ENCODE measurements at regions not wholly inside any gene's neighbourhood (a gene's known extent, or its start where the extent isn't known, plus 50 kb on each side); places are given as distances from the start of the nearest gene placed in this dataset.

DNA sequence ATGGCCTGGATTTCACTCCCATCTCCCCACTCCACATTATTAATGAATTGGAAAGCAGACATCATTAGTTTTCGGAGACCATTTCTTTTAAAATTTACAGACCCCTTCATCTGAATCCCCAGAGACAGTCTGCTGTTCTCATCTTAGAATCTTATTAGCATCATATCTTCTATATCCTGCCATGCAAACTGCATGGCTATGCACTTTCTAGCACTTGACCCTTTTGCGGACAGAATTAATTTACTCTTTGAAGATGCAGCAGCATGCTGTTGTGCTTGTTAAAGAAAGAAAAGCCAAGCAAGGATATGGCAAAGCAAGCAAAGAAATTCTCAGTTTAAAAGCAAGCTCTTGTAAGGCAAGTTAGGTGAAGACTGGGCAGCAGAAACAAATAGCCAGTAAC, 201.2 kb upstream of the PMFBP1 start:
- Histone ChIP-seq H3K9ac (ENCODE audit: low read length) (no peak overlapping the region), H3K36me3 (ENCODE audit: control insufficient read depth in 1 of 2, insufficient read depth in 2 of 2, low read length in 2 of 2) (no peaks in the 10 kb centered on the region), H3K27ac (ENCODE audit: low read depth, low read length) (no peak overlapping the region), H3K9me3 (ENCODE audit: control insufficient read depth in 1 of 2, insufficient read depth in 1 of 2, low read depth in 1 of 2, low read length in 2 of 2) (no peaks in the 10 kb centered on the region), H3K9me2 (ENCODE audit: insufficient read depth) (no peaks in the 10 kb centered on the region; the same call in 1 of the 2 replicates), H2AFZ (ENCODE audit: low read depth, low read length, poor library complexity, severe bottlenecking) (no peak overlapping the region), H3K27me3 (ENCODE audit: insufficient read depth, low read length) (no peaks in the 10 kb centered on the region), H4K20me1 (ENCODE audit: insufficient read depth) (no peaks in the 10 kb centered on the region), H3K79me2 (ENCODE audit: insufficient read depth, low read length) (no peaks in the 10 kb centered on the region), H3K4me2 (ENCODE audit: low read length) (no peak overlapping the region), H3K4me1 (ENCODE audit: control insufficient read depth in 1 of 2, insufficient read depth in 2 of 2, low read length in 2 of 2) (peaks cover 5 to 13% of the 10 kb centered on the region in 2 experiments; a peak in 3 of 4 replicates), H3K4me3 (replicated peaks in 1 of 2; ENCODE audit: low read depth in 1 of 2, low read length in 2 of 2) (no peak overlapping the region)
- DNase-seq (ENCODE audit: low read depth, low spot score), result no peak
- ATAC-seq, result no peak
- ChIA-PET CTCF (no interaction called here), RAD21 (ENCODE audit: low non-redundant PET in 1 of 2, low total read pairs in 2 of 2, uncharacterized antibody in 2 of 2, unreplicated experiment in 2 of 2) (no interaction called here), POLR2A (no interaction called here)
- no TSS peak for BruUV-seq (replicated peaks)
- TF ChIP-seq RAD21 (IDR thresholded peaks at IDR 0.05; ENCODE audit: low read depth), result no peak
- TF ChIP-seq CEBPB (IDR thresholded peaks at IDR 0.05; ENCODE audit: low read depth), result no peak
- TF ChIP-seq EGR1 (IDR thresholded peaks at IDR 0.05; ENCODE audit: low read depth), result no peak
- TF ChIP-seq YY1 (IDR thresholded peaks at IDR 0.05; ENCODE audit: extremely low read depth, insufficient replicate concordance, low read depth, low read length), result no peak
- TF ChIP-seq SP1 (IDR thresholded peaks at IDR 0.05; ENCODE audit: low read depth), result no peak
- TF ChIP-seq, protein P1, sequence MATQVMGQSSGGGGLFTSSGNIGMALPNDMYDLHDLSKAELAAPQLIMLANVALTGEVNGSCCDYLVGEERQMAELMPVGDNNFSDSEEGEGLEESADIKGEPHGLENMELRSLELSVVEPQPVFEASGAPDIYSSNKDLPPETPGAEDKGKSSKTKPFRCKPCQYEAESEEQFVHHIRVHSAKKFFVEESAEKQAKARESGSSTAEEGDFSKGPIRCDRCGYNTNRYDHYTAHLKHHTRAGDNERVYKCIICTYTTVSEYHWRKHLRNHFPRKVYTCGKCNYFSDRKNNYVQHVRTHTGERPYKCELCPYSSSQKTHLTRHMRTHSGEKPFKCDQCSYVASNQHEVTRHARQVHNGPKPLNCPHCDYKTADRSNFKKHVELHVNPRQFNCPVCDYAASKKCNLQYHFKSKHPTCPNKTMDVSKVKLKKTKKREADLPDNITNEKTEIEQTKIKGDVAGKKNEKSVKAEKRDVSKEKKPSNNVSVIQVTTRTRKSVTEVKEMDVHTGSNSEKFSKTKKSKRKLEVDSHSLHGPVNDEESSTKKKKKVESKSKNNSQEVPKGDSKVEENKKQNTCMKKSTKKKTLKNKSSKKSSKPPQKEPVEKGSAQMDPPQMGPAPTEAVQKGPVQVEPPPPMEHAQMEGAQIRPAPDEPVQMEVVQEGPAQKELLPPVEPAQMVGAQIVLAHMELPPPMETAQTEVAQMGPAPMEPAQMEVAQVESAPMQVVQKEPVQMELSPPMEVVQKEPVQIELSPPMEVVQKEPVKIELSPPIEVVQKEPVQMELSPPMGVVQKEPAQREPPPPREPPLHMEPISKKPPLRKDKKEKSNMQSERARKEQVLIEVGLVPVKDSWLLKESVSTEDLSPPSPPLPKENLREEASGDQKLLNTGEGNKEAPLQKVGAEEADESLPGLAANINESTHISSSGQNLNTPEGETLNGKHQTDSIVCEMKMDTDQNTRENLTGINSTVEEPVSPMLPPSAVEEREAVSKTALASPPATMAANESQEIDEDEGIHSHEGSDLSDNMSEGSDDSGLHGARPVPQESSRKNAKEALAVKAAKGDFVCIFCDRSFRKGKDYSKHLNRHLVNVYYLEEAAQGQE (IDR thresholded peaks at IDR 0.05; ENCODE audit: low read depth), result no peak
- TF ChIP-seq EZH2phosphoT487 (IDR thresholded peaks at IDR 0.05; ENCODE audit: borderline replicate concordance), result no peak
- no peak for TF ChIP-seq POLR2AphosphoS5 (IDR thresholded peaks at IDR 0.05; ENCODE audit: low read depth, low read length)
- TF ChIP-seq ELF1 (IDR thresholded peaks at IDR 0.05; ENCODE audit: borderline replicate concordance, low read depth), result no peak
- no peak for TF ChIP-seq ZFX (IDR thresholded peaks at IDR 0.05)
- intact Hi-C loops (cut with micrococcal nuclease), result no loop called here

Measured in HCT116 (cell line).